ENCODE measurements at regions not wholly inside any gene's neighbourhood (a gene's known extent, or its start where the extent isn't known, plus 50 kb on each side); places are given as distances from the start of the nearest gene placed in this dataset.
"Not testable (repeated sequence)": the region's sequence is repeated elsewhere in the genome, so short reads cannot be mapped to it uniquely, and the experiment has no call there.

GRCh38 chr18:62442391-62442790 lies 80.4 kb upstream of the ZCCHC2 start:
- no peak for DNase-seq

DNA sequence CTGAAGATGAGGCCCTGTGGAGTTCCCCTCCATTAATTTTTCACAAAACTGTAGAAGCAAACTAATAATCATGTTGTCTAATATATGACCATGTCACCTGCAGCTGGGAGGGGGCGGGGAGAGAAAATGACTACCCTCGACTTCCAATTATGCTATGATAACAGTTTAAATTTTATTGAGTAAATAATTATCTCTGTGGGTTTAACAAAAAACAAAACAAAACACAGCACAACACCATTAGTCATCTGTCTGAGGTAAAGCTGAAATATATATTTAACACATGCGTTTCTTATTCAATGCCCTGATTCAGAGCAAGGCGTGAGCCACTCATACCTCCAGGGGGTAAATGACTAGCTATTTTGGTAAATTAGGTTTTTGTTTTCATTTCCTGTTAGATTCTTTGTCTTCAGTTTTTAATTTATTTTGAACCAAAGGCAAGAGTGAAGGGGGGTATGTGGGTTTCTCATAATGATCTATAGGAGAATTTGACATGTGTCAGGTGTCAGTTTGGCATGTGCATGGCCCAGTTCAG lies 77.4 kb upstream of the ZCCHC2 start:
- no peak for DNase-seq

GRCh38 chr18:62446511-62446910 lies 76.3 kb upstream of the ZCCHC2 start:
- DNase-seq = no peak

DNA sequence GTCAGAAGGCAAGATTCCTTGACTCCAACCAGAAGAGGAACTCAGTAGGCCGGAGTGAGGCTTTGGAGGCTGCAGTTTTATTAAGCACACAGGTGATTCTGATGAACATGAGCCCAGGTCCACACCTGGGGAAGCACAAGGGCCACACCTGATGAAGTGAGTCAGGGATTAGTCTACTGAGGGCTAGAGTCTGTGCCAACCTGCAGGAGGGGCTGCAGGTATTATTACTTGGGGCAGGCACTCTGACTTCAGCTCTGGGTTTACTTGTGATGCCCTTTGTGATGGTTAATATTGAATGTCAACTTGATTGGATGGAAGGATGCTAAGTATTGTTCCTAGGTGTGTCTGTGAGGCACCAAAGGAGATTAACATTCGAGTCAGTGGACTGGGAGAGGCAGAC lies 75.2 kb upstream of the ZCCHC2 start:
- no peak for DNase-seq

GRCh38 chr18:62448426-62448825 lies 74.4 kb upstream of the ZCCHC2 start:
- DNase-seq = no peak

DNA sequence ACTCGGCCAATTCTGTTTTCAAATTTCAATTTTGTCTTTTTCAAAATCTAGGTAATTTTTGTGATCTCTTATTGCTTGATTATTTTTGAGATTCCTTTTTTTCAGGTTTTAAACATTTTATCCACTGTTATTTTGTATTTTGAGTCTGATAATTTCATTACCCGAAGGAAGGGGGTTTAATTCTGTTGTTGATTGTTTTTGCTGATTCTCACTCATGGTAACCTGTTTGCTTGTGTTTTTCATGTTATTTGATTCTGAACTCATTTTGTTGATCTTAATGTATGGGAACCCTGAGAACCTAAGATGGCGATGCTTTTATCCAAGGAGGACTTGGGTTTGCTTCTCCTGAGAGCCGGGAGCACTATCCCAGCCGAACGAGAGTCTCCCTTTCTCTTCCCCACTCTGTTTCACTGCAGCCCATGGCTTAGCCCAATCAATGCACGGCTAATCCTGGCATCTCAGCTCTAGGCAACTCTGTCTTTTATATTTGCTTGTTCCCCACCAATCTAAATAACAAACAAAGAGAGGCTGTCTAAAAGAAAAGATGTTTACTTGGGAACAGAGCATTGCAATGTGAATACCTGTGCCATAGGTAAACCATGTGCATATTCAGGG lies 73.2 kb upstream of the ZCCHC2 start:
- no peak for DNase-seq

DNA sequence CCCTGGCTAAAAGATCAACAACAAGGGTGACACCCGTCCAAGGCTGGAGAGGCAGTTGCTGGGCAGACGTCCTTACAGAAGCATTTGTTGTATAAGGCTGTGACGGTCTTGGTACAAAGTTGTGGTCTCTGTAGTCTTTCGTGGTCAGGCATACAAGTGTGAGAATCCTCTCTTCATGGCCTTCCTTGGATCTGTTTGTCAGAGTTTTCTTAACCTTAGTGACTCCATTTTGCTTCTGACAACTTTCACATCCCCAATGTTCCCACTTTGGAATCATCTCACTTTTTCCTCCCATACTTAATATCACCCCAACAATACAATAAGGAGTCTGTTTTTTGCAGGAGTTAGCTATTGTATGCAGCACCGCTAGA lies 72.7 kb upstream of the ZCCHC2 start:
- no peak for DNase-seq

- peak; percentile 51 for DNase-seq
Observed at GRCh38 chr18:62450546-62451410, 72.0 kb upstream of the ZCCHC2 start.

GRCh38 chr18:62452280-62452831 lies 70.5 kb upstream of the ZCCHC2 start:
- DNase-seq = no peak

DNA sequence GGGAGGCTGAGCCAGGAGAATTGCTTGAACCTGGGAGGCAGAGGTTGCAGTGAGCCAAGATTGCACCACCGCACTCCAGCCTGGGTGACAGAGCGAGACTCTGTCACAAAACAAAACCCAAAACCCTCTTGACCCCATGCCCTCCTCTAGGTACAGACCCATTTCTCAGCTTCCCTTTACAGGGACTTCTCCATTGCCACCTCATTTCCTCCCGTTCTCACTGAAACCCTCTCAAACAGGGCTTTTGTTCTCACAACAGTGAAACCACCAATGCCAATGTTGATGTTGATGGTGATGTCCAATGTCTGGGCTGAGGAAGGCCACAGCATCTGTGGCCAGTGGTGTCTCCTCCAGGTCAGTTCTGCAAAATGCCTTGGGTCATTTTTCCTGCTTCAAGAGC lies 69.0 kb upstream of the ZCCHC2 start:
- DNase-seq = no peak

DNA sequence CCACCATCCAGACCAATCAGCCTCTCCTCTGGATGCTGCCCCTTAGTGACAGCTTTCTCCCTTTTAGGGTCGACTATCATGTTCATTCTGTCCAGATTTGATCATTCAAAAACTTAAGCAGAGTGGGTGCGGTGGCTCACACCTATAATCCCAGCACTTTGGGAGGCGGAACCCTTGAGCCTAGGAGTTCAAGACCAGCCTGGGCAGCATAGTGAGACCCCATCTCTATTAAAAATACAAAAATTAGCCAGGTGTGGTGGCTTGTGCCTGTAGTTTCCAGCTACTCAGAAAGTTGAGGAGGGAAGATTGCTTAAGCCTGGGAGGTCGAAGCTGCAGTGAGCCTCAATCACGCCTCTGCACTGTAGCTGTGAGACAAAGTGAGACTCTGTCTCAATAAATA lies 68.3 kb upstream of the ZCCHC2 start:
- no peak for DNase-seq

- DNase-seq = no peak
Observed at GRCh38 chr18:62455222-62455621, 67.6 kb upstream of the ZCCHC2 start.

DNA sequence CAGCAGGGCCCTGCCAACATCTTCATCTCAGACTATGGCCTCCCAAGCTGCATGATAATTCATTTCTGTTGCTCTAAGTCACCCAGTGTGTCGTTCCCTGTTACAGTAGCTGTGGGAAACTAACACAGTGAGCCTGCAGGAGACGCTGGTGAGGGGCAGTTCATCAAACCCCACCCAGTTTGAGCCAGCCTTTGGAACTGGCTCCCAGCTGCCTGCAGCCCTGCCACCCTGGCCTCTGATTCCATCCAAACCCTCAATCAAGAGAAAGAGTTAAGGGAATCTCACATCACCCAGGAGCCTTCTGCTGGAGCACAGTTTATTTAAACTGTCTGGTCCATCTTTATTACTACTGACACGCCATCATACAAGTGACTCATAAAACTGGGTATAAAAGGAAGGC lies 64.9 kb upstream of the ZCCHC2 start:
- DNase-seq = no peak

GRCh38 chr18:62458346-62458745 lies 64.5 kb upstream of the ZCCHC2 start:
- DNase-seq = no peak

- no peak for DNase-seq
Observed at GRCh38 chr18:62458868-62459716, 63.7 kb upstream of the ZCCHC2 start.

DNA sequence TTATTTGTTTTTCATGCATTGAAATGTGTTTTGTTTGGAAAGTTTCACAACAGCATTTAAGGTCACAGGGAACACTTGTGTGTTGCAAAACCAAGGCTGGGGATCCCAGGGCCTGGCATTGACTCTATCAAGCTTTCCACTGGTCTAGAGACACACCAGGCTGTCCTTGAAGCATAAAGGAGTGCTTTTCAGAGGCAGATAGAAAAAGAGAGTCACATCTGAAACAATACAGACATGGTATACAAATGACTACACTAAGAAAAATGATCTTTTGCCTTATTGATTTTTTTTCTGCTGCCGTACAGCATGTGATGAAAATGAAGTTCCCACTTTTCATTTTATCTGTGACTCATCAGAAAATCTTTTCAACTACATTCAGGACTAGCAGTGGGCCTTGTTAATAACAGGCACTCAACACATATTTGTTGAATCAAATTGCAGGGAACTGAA lies 61.9 kb upstream of the ZCCHC2 start:
- DNase-seq = no peak

GRCh38 chr18:62461591-62461990 lies 61.2 kb upstream of the ZCCHC2 start:
- no peak for DNase-seq

DNA sequence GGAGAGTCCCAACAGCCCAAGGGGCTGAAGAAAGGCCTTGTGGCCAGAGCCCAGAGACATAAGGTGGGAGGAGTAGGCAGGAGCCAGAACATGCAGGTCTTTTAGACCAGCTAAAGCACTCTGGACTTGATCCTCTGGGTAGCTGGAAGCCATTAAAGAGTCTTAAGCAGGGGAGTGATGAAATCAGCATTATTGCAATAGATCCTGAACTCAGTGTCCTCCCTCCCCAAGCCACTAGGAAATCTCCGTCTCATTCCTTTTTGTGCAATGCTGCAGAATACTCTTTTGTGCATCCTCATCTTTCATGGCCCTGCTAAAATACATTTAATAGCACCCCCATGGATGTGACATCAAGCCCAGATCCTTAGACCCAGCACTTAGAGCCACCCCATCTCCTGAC lies 58.6 kb upstream of the ZCCHC2 start:
- DNase-seq = no peak

- DNase-seq = not testable (repeated sequence)
Observed at GRCh38 chr18:62469131-62469530, 53.7 kb upstream of the ZCCHC2 start.

Data from CD4-positive, alpha-beta T cell treated with Interleukin-15 for 1 hour (primary cell).